SW480 (cell line): ENCODE measurements at regions not wholly inside any gene's neighbourhood (a gene's known extent, or its start where the extent isn't known, plus 50 kb on each side); places are given as distances from the start of the nearest gene placed in this dataset.
"Not testable (repeated sequence)": the region's sequence is repeated elsewhere in the genome, so short reads cannot be mapped to it uniquely, and the experiment has no call there.

Experiments used
- DNase-seq: peaks from one replicate; pipeline ENCODE4 v3.0.0-alpha.2; 2016; ENCODE audit warnings: low spot score

GRCh38 chr5:100379254-100379858 is 155.8 kb upstream of the FAM174A start:
- DNase-seq = not testable (repeated sequence)

DNA sequence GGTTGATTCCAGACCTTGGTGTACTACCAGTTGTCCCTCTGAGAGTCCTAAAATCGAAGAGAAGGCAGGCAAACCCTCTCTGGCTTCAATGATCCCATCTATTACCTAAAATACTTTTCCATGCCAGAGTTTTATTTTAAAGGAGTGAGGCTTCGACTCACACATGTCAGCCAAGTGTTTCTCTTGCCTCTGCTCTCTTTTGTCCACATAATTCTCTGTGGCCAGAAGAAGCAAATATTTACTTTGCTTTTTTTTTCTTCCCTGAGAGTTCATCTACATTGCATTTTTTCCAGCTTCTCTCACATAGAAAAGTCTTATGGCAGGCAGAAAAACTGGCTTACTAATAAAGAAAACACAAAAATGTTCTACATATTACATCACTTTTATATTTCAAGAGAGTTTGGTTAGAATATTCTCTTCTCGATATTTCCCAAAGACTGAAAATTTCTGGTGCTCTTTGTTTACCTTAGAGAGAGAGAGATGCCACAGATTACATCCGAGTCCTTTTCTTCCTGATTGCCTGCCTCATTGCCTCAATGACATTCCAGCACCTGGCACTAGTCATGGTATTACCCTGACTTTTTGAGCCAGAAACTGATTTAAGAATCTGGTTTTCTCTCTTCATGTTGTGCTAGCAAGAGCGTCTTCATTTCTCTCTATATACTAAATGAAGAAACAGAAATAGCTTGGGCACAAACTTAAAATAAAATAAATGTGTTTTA is 170.3 kb upstream of the FAM174A start:
- not testable (repeated sequence) for DNase-seq

DNA sequence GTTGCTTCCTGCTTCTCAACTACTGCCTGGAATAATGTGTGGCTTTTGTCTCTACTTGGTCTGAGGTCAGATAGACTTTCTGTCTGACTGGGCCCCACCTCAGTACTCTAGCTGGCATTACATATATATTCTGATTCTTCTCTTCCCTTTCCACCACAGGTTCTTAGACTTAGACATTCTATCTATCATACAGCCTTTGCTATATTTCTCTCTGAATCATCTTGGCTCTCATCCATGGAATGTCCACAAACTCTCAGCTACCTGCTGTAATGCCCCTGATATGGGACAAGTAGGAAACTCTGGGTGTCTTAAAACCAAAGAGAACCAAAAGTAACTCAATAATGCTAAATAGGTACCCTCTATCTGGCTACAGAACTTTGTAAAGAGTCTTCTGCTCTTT is 170.8 kb upstream of the FAM174A start:
- not testable (repeated sequence) for DNase-seq

DNA sequence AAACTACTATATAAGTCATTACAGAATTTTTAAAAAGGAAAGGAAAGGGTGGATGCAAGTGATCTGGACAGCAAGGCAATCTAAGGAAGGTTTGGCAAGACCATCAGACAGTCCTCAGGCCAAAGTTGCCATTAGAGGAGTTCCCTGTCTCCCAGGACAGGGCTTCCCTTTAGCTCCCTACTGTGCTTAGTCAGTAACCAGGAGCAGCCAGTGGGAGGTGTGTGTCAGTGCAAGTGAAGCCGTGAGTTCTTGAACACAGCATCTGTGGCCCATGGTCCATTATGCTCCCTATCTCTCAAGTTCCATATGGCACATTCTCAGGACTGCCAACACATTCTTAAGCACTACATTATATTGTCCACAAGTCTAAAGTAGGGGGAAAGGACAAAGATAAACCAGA is 175.2 kb upstream of the FAM174A start:
- DNase-seq = not testable (repeated sequence)

DNA sequence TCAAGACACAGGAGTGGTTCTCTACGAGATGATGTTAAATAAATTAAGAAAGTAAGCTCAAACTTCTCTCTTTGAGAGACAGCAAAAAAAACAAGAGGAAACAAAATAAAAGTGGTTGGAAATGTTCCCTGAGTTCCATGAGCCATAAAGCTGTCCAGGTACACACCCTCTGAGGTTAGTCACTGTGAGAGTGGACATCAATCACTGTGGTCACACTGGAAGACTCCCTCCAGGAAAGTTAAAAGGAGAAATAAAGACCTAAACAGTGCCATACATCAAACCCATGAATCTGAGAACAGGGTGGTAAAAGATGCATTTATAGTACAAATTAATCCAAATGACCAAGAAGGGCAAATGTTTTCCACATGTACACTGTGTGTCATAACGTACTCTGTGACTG is 188.9 kb upstream of the FAM174A start:
- DNase-seq = not testable (repeated sequence)

- not testable (repeated sequence) for DNase-seq
Observed at GRCh38 chr5:100341485-100341884, 193.7 kb upstream of the FAM174A start.

DNA sequence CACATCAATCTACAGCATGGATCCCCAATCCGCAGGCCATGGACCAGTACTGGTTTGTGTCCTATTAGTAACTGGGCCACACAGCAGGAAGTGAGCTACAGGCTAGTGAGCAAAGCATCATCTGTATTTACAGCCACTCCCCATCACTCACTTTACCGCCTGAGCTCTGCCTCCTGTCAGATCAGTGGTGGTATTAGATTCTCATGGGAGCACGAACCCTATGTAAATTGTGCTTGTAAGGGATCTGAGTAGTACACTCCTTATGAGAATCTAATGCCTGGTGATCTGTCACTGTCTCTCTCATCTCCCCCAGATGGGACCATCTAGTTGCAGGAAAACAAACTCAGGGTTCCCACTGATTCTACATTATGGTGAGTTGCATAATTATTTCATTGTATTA is 212.7 kb upstream of the FAM174A start:
- DNase-seq = no peak

GRCh38 chr5:100319885-100320284 is 215.3 kb upstream of the FAM174A start:
- DNase-seq = no peak

GRCh38 chr5:100313657-100314056 is 221.5 kb upstream of the FAM174A start:
- DNase-seq = no peak

DNA sequence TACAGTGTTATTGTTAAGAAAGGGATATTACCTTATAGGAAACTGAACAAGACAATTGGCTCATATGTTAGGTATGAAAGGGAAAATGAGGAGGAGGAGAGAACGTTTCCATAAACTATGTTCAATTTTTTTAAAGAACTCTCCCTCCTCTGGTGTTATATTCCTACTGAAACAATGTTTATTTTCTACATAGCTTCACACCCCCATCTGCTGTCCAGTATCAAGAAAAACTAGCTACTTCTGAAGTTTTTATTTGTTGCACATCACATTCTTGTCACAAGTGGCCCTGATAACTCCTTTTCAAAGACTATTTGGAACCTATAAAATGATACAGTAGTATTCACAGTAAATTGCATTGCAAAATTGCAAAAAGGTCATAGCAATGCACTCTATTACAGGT is 223.4 kb upstream of the FAM174A start:
- DNase-seq = no peak

DNA sequence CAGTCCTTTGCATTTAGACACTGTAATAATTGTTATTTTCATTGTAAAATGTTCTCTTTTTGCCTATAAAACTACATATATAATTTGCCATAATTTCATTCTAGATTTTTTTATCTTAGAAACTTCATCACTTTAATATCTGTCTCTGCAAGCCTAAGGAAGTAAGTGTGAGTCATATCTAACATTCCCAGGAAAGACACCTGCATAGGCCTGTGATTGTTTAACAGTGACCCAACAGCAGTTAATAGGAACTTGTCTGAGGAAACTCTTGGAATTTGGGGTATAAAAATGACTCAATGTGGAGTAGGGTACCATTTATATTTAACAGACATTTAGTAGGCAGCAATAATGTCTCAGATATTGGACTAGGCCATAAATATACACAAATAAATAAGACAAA is 229.2 kb upstream of the FAM174A start:
- no peak for DNase-seq

- DNase-seq = no peak
Observed at GRCh38 chr5:100303216-100303615, 232.0 kb upstream of the FAM174A start.

GRCh38 chr5:100299261-100299660 is 235.9 kb upstream of the FAM174A start:
- DNase-seq = no peak

GRCh38 chr5:100276071-100276470 is 259.1 kb upstream of the FAM174A start:
- no peak for DNase-seq

GRCh38 chr5:100275631-100276030 is 259.5 kb upstream of the FAM174A start:
- no peak for DNase-seq

DNA sequence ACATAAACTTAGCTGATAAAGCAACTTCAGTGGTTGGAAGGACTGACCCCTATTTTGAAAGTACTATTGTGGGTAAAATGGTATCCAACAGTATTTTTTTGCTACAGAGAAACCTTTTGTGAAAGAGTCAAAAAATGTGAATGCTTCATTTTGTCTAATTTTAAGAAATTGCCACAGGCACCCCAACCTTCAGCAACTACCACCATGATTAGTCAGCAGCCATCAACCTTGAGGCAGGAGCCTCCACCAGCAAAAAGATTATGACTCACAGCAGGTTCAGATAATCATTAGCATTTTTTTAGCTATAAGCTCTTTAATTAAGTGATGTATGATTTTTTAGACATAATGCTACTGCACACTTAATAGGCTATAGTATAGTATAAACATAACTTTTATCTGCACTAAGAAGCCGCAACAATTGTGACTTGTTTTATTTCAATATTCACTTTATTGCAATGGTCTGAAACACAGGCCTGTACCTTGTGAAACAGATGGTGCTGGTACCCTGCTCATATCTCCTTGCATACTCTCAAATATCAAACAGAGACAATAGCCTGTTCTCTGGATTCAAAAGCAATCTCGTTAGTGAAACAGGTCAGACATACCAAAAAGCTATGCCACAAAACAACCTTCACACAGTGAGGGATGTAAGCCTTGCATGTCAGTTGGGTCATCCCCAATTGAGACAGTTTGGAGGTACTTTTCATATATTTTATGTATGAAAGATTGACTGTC is 261.2 kb upstream of the FAM174A start:
- DNase-seq = no peak

DNA sequence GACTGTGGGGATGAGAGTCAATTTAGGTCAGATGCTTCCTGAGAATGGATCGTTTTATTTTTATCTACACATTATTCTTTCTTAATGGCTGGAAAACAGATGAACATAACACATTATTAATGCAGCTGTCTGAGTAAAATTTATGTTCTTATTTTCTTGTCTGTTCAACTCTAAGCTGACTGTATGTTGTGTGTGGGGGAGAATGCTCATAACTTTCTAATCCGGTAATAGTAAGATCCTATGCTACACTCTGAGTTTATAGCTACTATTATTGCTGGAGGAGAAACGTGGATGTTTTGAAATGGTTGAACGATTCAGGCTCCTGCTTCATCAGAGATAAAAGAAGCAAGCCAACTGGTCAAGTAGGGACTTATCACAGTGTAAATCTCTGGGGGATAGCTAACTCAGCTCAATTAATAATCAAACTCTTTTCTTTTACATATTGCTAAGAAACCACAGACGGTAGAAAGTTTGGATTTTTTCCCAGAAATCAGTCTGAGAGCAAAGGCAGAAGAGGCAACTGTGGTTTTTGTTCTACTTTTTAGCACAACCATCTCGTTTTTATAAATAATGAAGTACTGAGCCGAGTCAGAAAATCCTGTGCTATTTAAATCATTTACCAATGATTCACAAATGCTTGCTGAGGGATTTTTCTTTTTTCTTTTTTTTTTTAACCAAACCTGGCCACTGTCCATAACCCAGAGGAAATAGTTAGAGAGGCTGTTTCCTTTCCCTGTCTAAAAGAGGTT is 265.0 kb upstream of the FAM174A start:
- DNase-seq = no peak

DNA sequence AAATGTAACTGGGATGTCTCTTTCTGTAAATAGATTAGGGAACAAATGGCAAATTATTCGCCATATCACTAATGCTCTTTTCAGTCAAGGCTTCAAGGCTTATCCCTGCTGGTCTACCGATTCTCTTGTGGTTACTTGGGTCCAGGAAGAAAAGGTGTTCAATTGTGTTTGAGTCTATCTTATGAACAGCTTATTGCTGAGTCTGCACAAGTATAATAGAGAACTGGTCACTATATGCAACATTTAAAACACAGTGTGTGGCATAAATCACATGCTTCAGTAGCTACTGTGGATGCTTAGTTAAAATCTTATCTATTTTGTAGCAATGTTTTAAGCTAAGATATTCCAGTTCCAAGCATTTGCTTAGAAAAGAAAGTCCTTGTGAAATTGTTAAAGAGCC is 274.2 kb upstream of the FAM174A start:
- DNase-seq = no peak

GRCh38 chr5:100252944-100253343 is 282.2 kb upstream of the FAM174A start:
- DNase-seq = no peak

- no peak for DNase-seq
Observed at GRCh38 chr5:100252037-100252436, 283.1 kb upstream of the FAM174A start.

- DNase-seq = no peak
Observed at GRCh38 chr5:100249884-100250269, 285.3 kb upstream of the FAM174A start.

GRCh38 chr5:100249211-100249883 is 285.8 kb upstream of the FAM174A start:
- no peak for DNase-seq
